Progenitor cell of endocrine pancreas (in vitro differentiated cells): ENCODE measurements at regions not wholly inside any gene's neighbourhood (a gene's known extent, or its start where the extent isn't known, plus 50 kb on each side); places are given as distances from the start of the nearest gene placed in this dataset.

Experiments used
- DNase-seq: peaks from one replicate; pipeline ENCODE4 v3.0.0; 2021; ENCODE audit warnings: low spot score; ENCODE audit not compliant: unreplicated experiment
- H3K27ac Mint-ChIP-seq: 2 replicates; pipeline ENCODE4 v1.8.0; 2021; ENCODE audit warnings: mild to moderate bottlenecking, moderate library complexity, mixed read lengths
- H3K27me3 Mint-ChIP-seq: 2 replicates; pipeline ENCODE4 v1.8.0; 2021; ENCODE audit warnings: mixed read lengths
- H3K36me3 Mint-ChIP-seq: 2 replicates; pipeline ENCODE4 v1.8.0; 2022; ENCODE audit warnings: mixed read lengths; ENCODE audit not compliant: insufficient read depth
- H3K4me1 Mint-ChIP-seq: 2 replicates; pipeline ENCODE4 v1.8.0; 2021; ENCODE audit warnings: low read depth, mixed read lengths
- H3K4me3 Mint-ChIP-seq: 2 replicates; pipeline ENCODE4 v1.8.0; 2021; ENCODE audit warnings: low read depth, mild to moderate bottlenecking, moderate library complexity, mixed read lengths
- H3K9me3 Mint-ChIP-seq: 2 replicates; pipeline ENCODE4 v1.8.0; 2021; ENCODE audit warnings: low read depth, mixed read lengths
- CTCF ChIP-seq: fragments of 200-600 bp; sonication (generic); IDR thresholded peaks from one replicate; pipeline ENCODE4 v1.5.0; 2021; ENCODE audit warnings: antibody characterized with exemption, mild to moderate bottlenecking; ENCODE audit not compliant: unreplicated experiment

- H3K27ac Mint-ChIP-seq, result no peak overlapping the region
- H3K4me3 Mint-ChIP-seq, result no peak overlapping the region
- no peak for TF ChIP-seq CTCF
- H3K4me1 Mint-ChIP-seq, result peaks cover 3% of the 10 kb centered on the region
- H3K9me3 Mint-ChIP-seq, result peaks cover 3% of the 10 kb centered on the region
- DNase-seq, result no peak
- no peaks in the 10 kb centered on the region for H3K27me3 Mint-ChIP-seq
- no peaks in the 10 kb centered on the region for H3K36me3 Mint-ChIP-seq
Observed at GRCh38 chr3:8416965-8417364, 84.7 kb upstream of the LMCD1 start.

- TF ChIP-seq CTCF, result no peak
- peaks cover 3% of the 10 kb centered on the region for H3K4me1 Mint-ChIP-seq
- H3K4me3 Mint-ChIP-seq, result no peak overlapping the region
- peaks cover 2% of the 10 kb centered on the region for H3K36me3 Mint-ChIP-seq
- H3K27ac Mint-ChIP-seq, result no peak overlapping the region
- peaks cover 8% of the 10 kb centered on the region for H3K9me3 Mint-ChIP-seq
- H3K27me3 Mint-ChIP-seq, result no peaks in the 10 kb centered on the region
- no peak for DNase-seq
Observed at GRCh38 chr3:8420612-8421011, 81.0 kb upstream of the LMCD1 start.

- DNase-seq, result no peak
- Mint-ChIP-seq H3K27ac (no peak overlapping the region), H3K4me1 (peaks cover 3% of the 10 kb centered on the region), H3K4me3 (no peak overlapping the region), H3K9me3 (peaks cover 8% of the 10 kb centered on the region), H3K27me3 (no peaks in the 10 kb centered on the region), H3K36me3 (peaks cover 2% of the 10 kb centered on the region)
- peak; percentile 13 for TF ChIP-seq CTCF
Observed at GRCh38 chr3:8421267-8421666, 80.4 kb upstream of the LMCD1 start.

- no peak for DNase-seq
- Mint-ChIP-seq H3K4me3 (no peak overlapping the region), H3K36me3 (peaks cover 2% of the 10 kb centered on the region), H3K27me3 (no peaks in the 10 kb centered on the region), H3K27ac (no peak overlapping the region), H3K9me3 (peaks cover 7% of the 10 kb centered on the region), H3K4me1 (peaks cover 3% of the 10 kb centered on the region)
- no peak for TF ChIP-seq CTCF
Observed at GRCh38 chr3:8421711-8422110, 79.9 kb upstream of the LMCD1 start.

- TF ChIP-seq CTCF, result no peak
- DNase-seq, result no peak
- peaks cover 2% of the 10 kb centered on the region for H3K36me3 Mint-ChIP-seq
- no peak overlapping the region for H3K27ac Mint-ChIP-seq
- H3K9me3 Mint-ChIP-seq, result peaks cover 5% of the 10 kb centered on the region
- H3K4me3 Mint-ChIP-seq, result no peak overlapping the region
- no peaks in the 10 kb centered on the region for H3K27me3 Mint-ChIP-seq
- no peaks in the 10 kb centered on the region for H3K4me1 Mint-ChIP-seq
Observed at GRCh38 chr3:8423307-8423706, 78.3 kb upstream of the LMCD1 start.
